Hepatocyte (in vitro differentiated cells): ENCODE measurements at regions not wholly inside any gene's neighbourhood (a gene's known extent, or its start where the extent isn't known, plus 50 kb on each side); places are given as distances from the start of the nearest gene placed in this dataset.

Experiments
- EZH2 ChIP-seq: fragments of 200-600 bp; sonication (generic); IDR thresholded peaks from 2 replicates; pipeline ENCODE4 v1.6.1; 2016; ENCODE audit warnings: antibody characterized with exemption, mild to moderate bottlenecking, borderline replicate concordance
- TF ChIP-seq, protein P1 (sequence below): fragments of 200-600 bp; sonication (generic); IDR thresholded peaks from 2 replicates; pipeline ENCODE4 v1.5.1; 2016; ENCODE audit warnings: antibody characterized with exemption, mild to moderate bottlenecking; ENCODE audit not compliant: poor library complexity

DNA sequence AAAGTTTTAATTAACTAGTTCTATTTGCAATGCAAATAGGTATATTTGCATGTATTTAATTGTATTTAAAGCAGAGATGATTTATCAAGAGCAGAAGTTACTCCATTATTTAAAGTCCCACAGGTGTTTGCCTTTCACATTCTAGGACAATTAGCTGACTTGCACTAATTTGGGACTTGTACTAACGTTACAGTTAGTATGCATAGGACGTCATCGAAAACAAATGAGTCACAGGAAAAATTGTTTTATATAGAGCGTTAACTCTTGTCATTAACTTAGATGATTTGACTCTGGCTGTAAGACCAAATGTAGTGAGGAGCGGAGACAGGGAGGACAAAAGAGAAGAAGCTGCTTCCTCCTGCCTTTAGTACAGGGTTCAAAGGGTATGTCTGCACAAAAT is 126.1 kb upstream of the IFNE start:
- TF ChIP-seq, protein P1, sequence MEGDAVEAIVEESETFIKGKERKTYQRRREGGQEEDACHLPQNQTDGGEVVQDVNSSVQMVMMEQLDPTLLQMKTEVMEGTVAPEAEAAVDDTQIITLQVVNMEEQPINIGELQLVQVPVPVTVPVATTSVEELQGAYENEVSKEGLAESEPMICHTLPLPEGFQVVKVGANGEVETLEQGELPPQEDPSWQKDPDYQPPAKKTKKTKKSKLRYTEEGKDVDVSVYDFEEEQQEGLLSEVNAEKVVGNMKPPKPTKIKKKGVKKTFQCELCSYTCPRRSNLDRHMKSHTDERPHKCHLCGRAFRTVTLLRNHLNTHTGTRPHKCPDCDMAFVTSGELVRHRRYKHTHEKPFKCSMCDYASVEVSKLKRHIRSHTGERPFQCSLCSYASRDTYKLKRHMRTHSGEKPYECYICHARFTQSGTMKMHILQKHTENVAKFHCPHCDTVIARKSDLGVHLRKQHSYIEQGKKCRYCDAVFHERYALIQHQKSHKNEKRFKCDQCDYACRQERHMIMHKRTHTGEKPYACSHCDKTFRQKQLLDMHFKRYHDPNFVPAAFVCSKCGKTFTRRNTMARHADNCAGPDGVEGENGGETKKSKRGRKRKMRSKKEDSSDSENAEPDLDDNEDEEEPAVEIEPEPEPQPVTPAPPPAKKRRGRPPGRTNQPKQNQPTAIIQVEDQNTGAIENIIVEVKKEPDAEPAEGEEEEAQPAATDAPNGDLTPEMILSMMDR, result no peak
- TF ChIP-seq EZH2, result no peak
